Right renal pelvis (tissue), 4 donors: ENCODE measurements at regions not wholly inside any gene's neighbourhood (a gene's known extent, or its start where the extent isn't known, plus 50 kb on each side); places are given as distances from the start of the nearest gene placed in this dataset.

Source experiments
- DNase-seq, 4 donors: peaks; one replicate each; pipeline ENCODE4 v3.0.0-alpha.2; 2013; ENCODE audit warnings: low read depth in 4 of 4, low spot score in 3 of 4, missing footprints in 1 of 4

DNA sequence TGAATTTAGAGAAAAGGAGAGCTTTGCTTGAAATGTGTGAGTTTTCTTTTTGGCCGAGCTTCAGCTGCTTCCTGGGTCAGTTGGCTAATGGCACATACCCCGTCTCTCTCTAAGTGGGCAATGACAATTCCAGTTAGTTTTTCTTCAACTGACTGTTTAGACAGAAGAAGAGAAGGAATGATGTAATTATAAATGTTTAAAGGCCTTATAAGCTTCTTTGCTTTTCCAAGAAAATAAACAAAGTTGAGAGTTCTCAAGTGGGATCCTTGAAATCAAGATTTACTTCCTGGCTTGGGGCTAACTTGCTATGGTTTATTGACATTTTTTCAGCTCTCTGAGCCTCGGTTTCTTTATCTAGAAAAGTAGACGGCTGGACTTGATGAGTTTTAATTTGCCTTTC is 794.9 kb upstream of the ACVR2A start:
- DNase-seq: no peak

DNA sequence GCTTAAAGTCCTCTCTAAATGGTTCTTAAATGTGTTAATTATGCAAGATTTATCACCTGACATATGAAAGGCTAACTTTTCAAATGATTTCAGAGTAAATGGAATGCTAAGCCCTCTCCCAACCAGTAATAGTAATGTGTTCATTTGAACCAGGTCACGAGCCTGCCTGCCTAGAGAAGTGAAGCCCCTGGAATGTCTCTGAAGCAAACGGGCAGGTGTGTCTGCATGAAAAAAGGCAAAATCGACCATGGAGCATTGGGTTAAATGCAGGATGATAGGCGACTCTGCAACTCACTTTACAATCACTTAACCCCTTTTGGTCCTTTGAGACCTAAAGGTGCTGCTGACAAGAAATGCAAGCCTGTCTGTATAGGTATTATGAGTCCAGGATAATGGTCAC is 798.4 kb upstream of the ACVR2A start:
- DNase-seq: no peak

DNA sequence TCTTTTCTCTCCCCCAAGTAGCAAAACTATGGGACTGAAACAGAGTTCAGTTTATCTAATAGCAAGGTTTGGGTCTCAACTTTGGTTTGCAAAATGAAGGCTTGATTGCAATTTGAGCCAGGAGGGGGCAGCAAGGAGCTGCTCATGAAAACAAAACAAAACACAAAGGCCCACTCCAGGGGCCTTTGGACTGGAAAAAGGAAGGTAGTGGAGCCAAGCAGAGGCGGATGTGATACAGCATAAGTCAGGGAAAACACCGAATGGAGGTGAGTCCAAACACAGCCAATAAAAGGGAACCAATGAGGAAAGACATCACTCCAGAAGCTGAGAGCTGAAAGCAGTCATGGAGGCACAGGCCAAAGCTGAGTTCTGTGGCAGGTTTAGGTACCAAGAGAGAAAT is 799.7 kb upstream of the ACVR2A start:
- DNase-seq: no peak

DNA sequence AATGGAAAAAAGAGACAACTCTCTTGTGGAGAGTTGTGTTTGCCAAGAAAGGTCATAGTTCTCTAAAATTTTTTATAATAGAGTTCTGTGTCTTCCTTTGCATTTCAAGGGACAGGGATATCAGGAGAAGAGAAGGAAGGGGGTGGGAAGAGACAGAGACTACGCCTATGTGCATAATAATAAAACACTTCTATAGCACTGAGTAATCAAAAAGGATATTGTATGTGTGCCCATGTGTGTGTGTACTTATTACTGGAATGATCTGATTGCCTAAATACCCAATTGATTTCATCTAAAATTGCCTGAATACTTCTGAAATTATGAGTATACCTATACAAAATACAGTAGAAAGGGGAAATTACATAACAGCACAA is 803.7 kb upstream of the ACVR2A start:
- DNase-seq: no peak

DNA sequence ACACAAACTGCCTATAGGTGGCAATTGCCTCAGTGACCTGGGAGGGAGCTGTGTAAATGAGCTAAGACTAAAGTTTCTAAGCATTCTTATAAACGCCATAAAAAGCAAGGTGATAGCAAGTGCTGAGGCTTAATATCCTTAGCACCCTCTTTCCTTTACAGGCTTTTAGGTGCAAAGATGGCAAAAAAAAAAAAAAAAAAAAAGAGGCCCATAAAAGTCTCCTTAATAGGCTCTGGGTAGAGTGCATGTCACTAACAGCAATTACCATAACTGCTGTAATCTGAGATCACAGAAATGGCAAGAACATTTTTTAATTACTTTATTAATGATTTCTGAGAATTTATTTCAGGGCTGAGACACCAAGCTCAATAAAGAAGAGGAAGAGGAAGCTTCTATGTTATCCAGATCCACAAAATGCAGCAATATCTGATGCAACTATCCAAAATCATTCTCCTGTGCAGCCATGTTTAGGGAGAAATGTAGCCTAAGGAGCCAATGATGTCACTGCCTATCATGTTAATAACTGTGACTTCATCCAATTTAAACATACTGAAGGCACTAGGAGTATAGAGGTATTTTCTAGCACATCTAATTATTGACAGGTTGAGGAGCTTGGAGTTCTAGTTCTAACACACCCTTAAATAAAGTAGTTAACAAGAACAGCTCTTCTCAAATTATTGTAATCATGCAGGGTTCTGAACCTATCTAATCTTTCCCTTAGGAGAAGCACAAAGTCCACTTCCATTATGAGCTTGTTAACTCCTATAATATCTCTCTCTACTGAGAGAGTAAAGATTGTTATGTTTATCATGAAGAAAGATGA is 804.3 kb upstream of the ACVR2A start:
- DNase-seq: no peak

DNA sequence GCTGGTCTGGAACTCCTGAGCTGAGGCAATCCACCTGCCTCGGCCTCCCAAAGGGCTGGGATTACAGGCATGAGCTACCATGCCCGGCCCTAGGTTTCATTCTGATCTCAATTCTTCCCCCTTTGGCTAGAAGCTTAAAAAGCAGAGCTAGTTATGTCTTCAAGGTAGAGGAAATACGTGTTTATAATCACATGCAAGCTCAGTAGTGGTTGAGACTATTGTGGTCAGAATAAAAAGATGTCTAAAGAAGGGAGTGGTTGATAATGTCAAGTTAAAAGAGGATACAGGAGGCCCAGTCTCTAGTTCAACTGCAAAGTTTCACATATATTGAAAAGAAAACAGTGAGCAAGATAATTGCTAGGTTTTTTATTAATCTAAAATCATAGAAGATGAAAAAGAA is 807.8 kb upstream of the ACVR2A start:
- DNase-seq: no peak

DNA sequence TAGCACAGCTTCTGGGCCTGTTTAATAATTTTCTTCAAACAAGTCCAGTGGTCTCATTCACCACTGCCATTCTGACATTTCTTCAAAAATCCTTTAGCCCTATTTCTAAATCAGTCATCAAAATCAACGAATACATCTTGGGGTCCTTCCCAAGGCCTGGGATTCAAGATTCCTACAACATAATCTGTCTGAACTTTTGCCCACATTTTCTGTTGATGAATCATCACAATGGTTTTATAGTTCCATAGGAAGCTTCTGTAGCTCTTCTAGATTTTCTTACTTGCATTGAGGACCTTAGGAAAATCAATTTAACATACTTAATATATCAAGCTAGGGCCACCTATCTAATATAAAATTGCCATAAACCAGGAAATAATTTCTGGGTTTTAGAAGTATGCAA is 811.8 kb upstream of the ACVR2A start:
- no peak for DNase-seq

DNA sequence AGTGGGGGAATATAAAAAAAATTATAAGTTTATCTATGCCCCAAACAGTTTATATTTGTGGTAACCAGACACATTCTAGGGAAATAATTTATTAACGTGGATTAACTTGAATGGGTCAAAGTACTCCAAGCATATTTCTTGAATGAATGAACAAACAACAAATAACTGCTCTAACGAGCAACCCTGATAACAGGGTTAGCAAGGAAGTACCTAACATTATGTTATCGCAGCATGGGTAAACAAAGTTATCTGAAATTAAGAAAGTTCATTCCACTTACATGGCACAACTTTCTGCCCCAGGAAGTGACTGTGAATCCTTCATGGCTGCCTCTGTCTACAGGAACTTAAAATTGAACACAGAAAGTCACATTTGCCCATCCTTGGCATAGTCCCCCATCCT is 812.9 kb upstream of the ACVR2A start:
- DNase-seq: no peak

DNA sequence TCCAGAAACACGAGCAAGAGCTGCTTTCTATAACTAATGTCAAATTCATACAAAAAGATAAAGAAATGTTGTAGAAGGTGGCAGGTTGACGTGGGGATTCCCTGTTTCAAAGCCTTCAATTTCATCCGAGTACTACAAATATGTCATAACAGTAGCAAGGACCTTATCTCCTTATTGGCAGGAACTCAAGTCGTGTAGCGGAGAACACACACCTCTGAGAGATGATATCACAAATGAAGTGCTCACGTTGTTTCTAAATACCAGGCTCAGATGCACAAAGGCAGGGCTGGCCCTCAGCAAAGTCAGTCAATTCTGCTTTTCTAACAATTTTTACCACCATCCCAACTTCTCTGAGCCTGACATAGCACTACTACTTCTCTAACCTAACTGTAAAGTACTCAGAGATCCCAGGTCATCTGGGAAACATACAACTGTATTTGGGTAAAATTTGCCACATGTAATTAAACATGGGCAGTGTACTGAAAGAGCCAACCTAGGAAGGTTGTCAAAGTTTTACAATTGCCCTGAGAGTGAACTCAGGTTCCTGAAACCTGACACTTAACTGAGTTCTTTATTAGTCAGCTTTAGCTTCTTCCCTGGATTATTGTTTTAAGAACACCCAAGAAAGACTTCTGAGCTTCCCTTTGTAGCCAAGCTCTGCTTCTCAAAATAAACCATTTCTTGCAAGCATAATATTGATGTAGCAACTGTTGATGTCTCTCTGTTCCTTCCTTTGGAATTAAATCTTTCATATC is 813.7 kb upstream of the ACVR2A start:
- peak in 3 of 4 donors; percentile 22 to 47 (median 27) for DNase-seq

DNA sequence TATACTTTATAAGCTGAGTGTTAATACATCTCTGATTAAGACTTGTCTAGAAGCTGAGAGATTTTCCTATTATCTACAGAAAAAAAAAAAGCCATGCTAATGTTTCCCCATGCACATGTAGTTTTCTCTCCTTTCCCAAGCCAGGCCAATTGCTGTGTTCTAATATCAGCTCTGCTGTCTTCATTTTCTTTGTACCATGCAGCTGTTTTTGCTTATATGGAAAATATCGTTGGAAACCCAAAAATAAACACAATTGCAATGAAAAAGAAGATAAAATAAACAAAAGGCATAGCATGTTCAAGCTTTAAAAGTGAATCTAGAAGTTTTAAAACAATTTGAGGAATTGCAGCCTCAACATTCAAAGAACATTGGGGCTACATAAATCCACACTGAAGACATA is 817.4 kb upstream of the ACVR2A start:
- no peak for DNase-seq

DNA sequence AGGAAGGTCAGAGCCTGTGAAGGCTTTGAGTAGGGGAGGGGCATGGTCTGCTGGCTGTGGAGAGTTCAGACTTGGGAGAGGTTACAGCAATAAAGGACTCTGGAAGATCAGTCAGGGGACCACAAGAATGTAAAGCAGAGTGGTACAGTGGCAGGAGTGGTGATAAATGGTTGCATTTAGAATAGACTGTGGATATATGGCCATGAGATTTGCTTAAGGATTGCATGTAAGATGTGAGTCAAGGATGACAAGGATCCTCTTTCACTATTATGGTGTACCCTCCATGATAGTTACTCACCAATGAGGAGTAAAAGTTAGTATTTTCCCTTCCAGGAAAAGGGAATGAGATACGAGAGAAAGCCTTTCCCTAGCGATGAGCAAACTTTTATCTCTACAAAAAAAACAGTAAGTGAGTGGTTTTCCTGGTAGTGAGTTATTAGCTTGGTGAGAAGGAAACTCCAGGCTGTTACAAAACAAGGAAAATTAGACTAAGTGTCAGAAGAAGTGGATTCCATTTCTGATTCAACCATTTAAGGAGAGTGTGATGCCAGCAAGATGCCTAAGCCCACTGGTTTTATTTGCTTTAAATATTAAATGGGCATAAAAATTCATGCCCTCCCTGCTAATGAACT is 818.0 kb upstream of the ACVR2A start:
- DNase-seq: no peak

DNA sequence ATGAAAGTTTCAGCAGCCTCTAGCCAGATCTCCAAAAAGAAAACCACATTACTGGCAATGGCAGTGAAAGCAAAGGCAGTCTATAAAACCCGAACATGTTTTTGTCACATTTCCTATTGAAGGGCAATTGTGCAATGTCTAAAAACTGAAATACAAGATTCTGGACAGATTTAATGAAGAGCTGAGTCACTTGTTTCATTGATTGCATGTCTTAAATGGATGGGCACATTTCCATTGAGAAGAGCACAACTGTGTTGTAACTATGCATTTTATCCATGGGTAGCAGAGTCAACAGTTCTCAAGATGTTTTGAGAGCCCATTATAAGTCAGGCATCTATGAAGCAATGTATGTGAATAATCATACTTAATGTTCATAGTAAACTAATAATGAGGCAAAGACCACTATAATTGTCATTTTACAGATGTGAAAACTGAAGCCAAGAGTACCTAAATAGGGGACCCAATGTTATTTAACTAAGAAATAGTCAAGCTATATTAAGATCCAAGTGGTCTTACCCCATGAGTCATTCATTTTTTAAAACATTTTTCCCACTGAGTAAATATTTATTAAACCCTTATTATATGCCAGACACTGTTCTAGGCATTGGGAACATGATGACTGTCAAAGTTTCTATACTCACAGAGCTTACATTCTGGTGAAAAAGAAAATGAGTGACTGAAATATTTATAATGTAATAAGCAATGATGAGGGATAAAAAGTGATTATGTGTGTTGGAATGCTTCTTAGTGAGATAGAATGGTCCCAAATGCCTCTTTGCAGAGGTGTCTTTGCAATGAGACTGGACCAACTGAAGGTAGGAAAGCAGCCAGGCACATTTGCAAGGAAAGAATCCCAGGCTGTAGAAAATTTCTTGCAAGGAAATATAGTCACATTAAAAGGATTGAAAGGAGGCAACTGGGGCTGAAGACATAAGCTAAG is 818.9 kb upstream of the ACVR2A start:
- DNase-seq: no peak

DNA sequence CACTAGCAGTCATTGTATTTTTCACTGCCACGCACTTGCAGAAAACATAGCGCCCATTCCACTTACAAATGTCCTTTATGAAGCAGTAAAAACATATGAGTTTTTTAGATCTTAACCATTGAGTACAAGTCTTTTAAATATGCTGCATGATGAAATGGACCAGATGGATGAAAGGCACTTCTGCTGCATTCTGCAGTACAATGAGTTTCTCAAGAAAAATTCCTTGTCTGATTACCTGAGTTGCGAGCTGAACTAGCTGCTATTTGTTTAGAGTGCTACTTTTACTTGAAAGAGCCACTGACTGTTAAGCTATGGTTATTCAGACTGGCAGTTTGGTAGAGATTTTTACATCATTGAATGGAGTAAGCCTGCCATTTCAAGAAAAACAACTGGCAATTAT is 825.5 kb upstream of the ACVR2A start:
- DNase-seq: no peak

DNA sequence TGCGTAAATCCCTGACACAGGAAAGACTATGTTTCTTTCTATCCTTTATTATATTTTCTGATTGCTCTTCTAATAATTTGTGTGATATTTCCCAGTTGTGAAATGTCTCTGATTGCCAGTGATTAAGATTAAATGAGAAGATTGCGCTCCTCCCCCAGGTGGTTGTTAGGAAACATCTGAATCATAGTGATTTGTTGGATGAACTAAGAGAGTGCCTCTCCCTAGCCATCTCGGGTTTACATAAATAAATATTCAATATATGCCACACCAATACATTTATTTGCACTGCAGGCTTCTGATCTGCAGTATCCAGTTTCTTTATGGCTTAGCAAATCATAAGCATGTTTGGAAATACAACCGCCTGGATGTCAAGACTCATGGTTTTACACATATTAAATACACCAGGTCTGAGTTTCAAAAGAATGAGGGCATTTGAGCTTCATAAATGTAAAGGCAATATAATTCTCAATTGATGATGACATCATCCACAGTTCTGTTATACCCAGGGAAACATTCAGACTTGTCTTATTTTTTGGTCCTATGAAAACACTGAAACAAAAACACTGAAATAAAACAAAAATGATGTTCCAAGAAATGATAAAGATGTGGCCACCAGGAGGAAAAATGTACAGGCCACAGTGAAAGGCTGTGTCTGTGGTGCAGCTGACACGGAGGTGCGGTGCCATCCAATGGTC is 826.7 kb upstream of the ACVR2A start:
- no peak for DNase-seq

DNA sequence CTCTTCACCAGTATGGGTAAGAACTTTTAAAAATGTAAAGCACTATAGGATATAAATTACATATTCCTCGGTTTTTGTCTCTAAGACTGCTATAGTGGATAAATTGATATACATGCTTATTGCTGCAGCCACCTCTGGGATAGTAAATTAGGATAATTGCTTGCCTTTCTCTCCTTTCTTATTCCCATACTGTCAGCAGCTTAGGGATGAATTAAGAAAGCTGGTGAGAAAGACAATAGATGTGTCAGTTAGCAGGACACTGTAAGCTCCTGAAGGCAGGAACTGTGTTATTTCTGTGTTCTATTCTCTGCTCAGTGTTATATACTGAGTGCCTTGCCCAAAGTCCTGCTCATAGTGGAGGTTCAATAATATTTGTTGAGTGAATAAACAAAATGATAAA is 828.6 kb upstream of the ACVR2A start:
- DNase-seq: no peak

DNA sequence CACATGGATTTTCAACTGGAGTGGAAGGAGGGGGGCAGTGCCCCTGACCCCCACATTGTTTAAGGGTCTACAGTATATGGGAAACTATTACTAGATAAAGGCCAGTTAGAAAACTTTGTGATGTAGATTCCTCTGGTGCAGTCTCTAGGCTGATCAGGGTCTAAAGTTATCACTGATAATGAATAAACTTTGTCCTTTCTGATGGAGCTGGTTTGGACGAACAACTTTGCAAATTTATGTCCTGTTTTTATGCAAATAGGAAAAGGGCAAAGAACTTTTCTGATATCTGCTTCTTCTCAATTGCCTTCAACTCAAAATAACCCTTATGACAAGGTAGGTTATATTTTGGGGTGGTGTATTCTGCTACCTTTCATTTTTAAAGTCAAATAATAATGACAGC is 829.2 kb upstream of the ACVR2A start:
- DNase-seq: no peak

DNA sequence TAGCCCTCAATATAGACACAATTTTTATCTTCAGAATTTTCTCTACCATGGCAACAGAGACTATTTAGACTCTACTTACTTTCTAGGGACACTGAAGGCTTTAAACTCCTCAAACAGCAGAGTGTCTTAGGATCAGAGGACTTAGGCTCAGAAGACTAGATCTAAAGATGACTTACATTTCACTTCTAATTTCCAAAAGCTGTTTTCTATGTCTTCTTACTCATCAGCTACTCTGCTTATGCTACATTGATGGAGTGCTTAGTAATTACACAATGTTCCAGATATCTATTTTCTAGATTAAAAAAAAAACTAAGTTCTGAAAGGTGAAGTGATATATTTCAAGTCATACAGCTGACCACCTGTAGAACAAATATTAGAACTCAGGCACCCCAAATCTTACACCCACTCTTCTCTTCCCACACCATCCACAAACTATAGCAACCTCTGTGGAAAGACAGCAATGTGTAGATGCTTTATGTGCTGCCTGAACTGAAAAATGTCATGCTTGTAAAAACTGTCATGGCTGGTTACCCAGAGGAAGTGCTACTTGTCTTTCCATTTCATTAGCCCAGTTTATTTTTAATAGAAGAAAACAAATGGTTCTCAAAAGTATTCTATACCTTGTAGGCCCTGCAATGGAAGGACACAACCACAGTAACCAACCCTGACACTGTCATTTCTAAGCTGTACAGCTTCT is 831.0 kb upstream of the ACVR2A start:
- no peak for DNase-seq

DNA sequence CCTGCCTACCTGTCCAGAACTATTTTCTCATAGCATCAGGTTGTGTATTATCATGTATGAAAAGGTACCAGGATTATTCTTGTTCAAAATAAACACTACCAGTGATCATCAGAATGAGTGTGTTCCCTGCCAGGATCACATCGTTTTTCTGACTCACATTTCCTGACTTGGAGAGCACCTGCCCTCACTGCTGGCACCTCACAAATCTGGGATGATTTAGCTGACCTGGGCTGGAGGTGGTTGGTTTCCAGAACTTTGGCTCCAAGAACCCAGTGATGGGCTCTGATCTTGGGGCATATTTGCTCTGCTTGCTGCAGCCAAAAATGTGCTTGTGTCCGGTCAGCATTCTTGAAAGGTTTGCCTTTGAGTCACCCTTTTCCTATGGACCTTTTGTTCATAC is 836.3 kb upstream of the ACVR2A start:
- DNase-seq: no peak

DNA sequence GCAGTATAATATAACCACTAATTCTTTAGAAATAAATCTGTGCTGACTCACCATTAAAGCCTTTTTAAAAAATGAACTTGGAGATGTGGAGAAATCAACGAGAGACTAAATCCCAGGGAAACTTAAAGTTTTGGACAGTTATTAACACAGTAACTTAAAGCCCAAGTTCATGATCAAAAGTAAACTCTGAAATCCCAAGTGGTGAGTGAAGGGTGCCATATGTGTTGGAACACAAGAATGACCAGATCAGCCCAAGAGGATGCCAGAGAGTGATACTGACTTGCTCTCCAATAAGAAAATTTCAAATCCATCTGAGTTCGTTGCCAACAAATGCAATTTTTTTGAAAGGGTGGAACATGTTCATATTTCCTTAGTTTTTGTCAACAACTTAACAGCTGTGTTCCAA is 838.1 kb upstream of the ACVR2A start:
- no peak for DNase-seq

DNA sequence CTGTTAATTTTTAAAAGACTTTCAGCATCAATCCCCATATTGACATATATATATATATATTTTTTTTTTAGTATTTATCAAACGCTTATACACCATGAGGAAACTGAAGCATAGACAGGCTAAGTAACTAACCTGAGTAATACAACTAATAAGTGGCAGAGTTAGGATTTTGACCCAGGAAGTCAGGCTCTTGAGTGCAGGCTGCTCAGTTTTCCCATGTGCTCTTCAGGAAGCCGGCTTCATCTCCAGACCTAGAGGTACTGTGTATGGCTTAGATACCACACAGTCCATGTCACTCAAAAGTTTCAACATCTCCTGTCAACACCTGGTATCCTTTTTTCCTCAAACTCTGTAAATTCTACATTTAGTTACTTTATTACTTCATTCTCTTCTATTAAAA is 841.7 kb upstream of the ACVR2A start:
- DNase-seq: no peak
